GM21390 (cell line): ENCODE measurements at regions not wholly inside any gene's neighbourhood (a gene's known extent, or its start where the extent isn't known, plus 50 kb on each side); places are given as distances from the start of the nearest gene placed in this dataset.

Source experiments
- ATAC-seq: cut with Tn5 transposase; IDR thresholded peaks from one replicate; pipeline ENCODE4 v1.9.1; 2021; ENCODE audit not compliant: unreplicated experiment

- no peak for ATAC-seq
Measured at GRCh38 chr2:12227941-12228608, 481.6 kb downstream of the LPIN1 start.

- no peak for ATAC-seq
Measured at GRCh38 chr2:12231288-12231687, 484.9 kb downstream of the LPIN1 start.

GRCh38 chr2:12232876-12233275 is 483.9 kb upstream of the TRIB2 start:
- ATAC-seq: no peak

- ATAC-seq: no peak
Measured at GRCh38 chr2:12236136-12236844, 480.4 kb upstream of the TRIB2 start.

- ATAC-seq: no peak
Measured at GRCh38 chr2:12240206-12240605, 476.5 kb upstream of the TRIB2 start.

- ATAC-seq: no peak
Measured at GRCh38 chr2:12243381-12243780, 473.4 kb upstream of the TRIB2 start.

GRCh38 chr2:12244070-12244469 is 472.7 kb upstream of the TRIB2 start:
- no peak for ATAC-seq

GRCh38 chr2:12251121-12251520 is 465.6 kb upstream of the TRIB2 start:
- ATAC-seq: no peak

GRCh38 chr2:12251749-12252148 is 465.0 kb upstream of the TRIB2 start:
- no peak for ATAC-seq

GRCh38 chr2:12253167-12253778 is 463.5 kb upstream of the TRIB2 start:
- no peak for ATAC-seq

GRCh38 chr2:12254280-12254860 is 462.4 kb upstream of the TRIB2 start:
- no peak for ATAC-seq

- no peak for ATAC-seq
Measured at GRCh38 chr2:12256206-12256605, 460.5 kb upstream of the TRIB2 start.

GRCh38 chr2:12257476-12257875 is 459.3 kb upstream of the TRIB2 start:
- ATAC-seq: no peak

GRCh38 chr2:12259493-12259892 is 457.2 kb upstream of the TRIB2 start:
- ATAC-seq: no peak

- ATAC-seq: no peak
Measured at GRCh38 chr2:12261986-12262680, 454.6 kb upstream of the TRIB2 start.

GRCh38 chr2:12262681-12263436 is 453.9 kb upstream of the TRIB2 start:
- peak; percentile 69 for ATAC-seq

GRCh38 chr2:12263730-12264129 is 453.0 kb upstream of the TRIB2 start:
- no peak for ATAC-seq

GRCh38 chr2:12264146-12264545 is 452.6 kb upstream of the TRIB2 start:
- ATAC-seq: no peak

- ATAC-seq: no peak
Measured at GRCh38 chr2:12265646-12266045, 451.1 kb upstream of the TRIB2 start.

- no peak for ATAC-seq
Measured at GRCh38 chr2:12267042-12267441, 449.7 kb upstream of the TRIB2 start.
